Skin epidermis (tissue), 12 donors: ENCODE measurements at regions not wholly inside any gene's neighbourhood (a gene's known extent, or its start where the extent isn't known, plus 50 kb on each side); places are given as distances from the start of the nearest gene placed in this dataset.

ENCODE experiments used
- H3K27ac ChIP-seq, 21 experiments: fragments of 200-600 bp; sonication (generic) in 11 of 21; one replicate each; pipeline ENCODE4 v1.5.0; 2020; ENCODE audit warnings: mild to moderate bottlenecking in 3 of 21, inconsistent platforms in 2 of 21, moderate library complexity in 2 of 21
- H3K4me3 ChIP-seq, 7 experiments: fragments of 200-600 bp; sonication (generic) in 2 of 7; one replicate each; pipeline ENCODE4 v1.5.0; 2020; ENCODE audit warnings: inconsistent platforms in 2 of 7, mild to moderate bottlenecking in 2 of 7, moderate library complexity in 1 of 7

- no peak overlapping the region for H3K4me3 ChIP-seq
- no peak overlapping the region for H3K27ac ChIP-seq
These were observed 80.7 kb upstream of the CES5A start for GRCh38 chr16:55955845-55956244.

GRCh38 chr16:55955424-55955823 is 80.3 kb upstream of the CES5A start:
- Histone ChIP-seq H3K27ac (no peak overlapping the region), H3K4me3 (no peak overlapping the region)

GRCh38 chr16:55954906-55955305 is 79.7 kb upstream of the CES5A start:
- no peak overlapping the region for H3K27ac ChIP-seq
- no peak overlapping the region for H3K4me3 ChIP-seq

GRCh38 chr16:55949518-55949917 is 74.3 kb upstream of the CES5A start:
- Histone ChIP-seq H3K27ac (no peak overlapping the region), H3K4me3 (no peak overlapping the region)

- Histone ChIP-seq H3K27ac (no peak overlapping the region), H3K4me3 (no peak overlapping the region)
These were observed 73.1 kb upstream of the CES5A start for GRCh38 chr16:55948230-55948629.

- no peak overlapping the region for H3K4me3 ChIP-seq
- H3K27ac ChIP-seq: no peak overlapping the region
These were observed 72.2 kb upstream of the CES5A start for GRCh38 chr16:55947366-55947765.

- no peak overlapping the region for H3K4me3 ChIP-seq
- no peak overlapping the region for H3K27ac ChIP-seq
These were observed 69.2 kb upstream of the CES5A start for GRCh38 chr16:55944377-55944802.

GRCh38 chr16:55943267-55943666 is 68.1 kb upstream of the CES5A start:
- Histone ChIP-seq H3K27ac (no peak overlapping the region), H3K4me3 (no peak overlapping the region)

- Histone ChIP-seq H3K4me3 (no peak overlapping the region), H3K27ac (no peak overlapping the region)
These were observed 67.6 kb upstream of the CES5A start for GRCh38 chr16:55942821-55943220.

GRCh38 chr16:55941552-55941951 is 66.4 kb upstream of the CES5A start:
- no peak overlapping the region for H3K4me3 ChIP-seq
- H3K27ac ChIP-seq: no peak overlapping the region

GRCh38 chr16:55938126-55938525 is 63.0 kb upstream of the CES5A start:
- H3K27ac ChIP-seq: no peak overlapping the region
- H3K4me3 ChIP-seq: no peak overlapping the region

- Histone ChIP-seq H3K27ac (no peak overlapping the region), H3K4me3 (no peak overlapping the region)
These were observed 57.9 kb upstream of the CES5A start for GRCh38 chr16:55933038-55933437.

- no peak overlapping the region for H3K27ac ChIP-seq
- no peak overlapping the region for H3K4me3 ChIP-seq
These were observed 54.9 kb upstream of the CES5A start for GRCh38 chr16:55930036-55930435.

- Histone ChIP-seq H3K27ac (no peak overlapping the region), H3K4me3 (no peak overlapping the region)
These were observed 54.0 kb upstream of the CES5A start for GRCh38 chr16:55929181-55929580.

- Histone ChIP-seq H3K27ac (no peak overlapping the region), H3K4me3 (no peak overlapping the region)
These were observed 50.1 kb upstream of the CES5A start for GRCh38 chr16:55925242-55925641.
